HG02571 (cell line): ENCODE measurements at regions not wholly inside any gene's neighbourhood (a gene's known extent, or its start where the extent isn't known, plus 50 kb on each side); places are given as distances from the start of the nearest gene placed in this dataset.
"Not testable (repeated sequence)": the region's sequence is repeated elsewhere in the genome, so short reads cannot be mapped to it uniquely, and the experiment has no call there.

Experiments
- ATAC-seq: cut with Tn5 transposase; IDR thresholded peaks from one replicate; pipeline ENCODE4 v1.9.1; 2021; ENCODE audit warnings: mild to moderate bottlenecking, moderate library complexity; ENCODE audit not compliant: unreplicated experiment

DNA sequence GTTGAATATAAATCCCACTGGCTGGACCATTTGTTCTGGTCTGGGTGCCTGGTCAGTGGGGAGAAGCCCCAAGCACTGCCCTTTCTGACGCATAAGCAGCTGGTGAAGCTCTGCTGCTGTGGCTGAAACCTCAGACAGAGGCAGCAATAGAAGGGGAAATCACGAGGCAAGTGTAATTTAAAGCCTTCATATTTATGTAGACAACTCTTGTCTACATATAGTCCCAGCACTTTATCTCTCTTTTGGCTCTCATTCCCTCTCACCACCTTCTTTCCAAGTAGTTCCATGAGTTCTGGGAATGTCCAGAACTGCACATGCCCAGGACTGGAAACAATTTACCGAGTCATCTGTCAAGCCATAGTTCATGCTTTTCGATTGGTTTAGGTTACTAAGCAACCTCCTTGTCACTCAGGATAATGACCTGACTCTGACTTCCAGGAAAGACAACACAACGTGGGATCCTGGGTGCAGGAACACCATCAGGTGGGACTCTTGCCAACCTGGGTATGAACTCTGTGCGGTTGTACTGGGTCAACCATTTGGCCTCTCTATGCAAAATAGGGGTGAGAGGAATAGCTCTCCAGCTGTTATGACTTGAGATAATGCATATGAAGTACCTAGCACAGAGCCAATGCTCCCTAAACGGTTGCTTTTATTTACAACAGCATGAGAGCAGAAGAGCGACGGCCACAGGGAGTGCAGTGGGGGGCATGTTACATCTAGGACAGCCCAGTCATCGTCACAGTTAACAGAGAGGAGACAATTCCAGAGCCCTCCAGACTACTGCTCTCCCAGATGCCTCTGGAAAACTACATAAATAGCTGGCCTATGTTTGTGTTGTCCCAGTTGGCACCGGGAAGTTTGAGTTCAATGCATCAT is 321.9 kb downstream of the FOXO1 start:
- ATAC-seq: no peak

DNA sequence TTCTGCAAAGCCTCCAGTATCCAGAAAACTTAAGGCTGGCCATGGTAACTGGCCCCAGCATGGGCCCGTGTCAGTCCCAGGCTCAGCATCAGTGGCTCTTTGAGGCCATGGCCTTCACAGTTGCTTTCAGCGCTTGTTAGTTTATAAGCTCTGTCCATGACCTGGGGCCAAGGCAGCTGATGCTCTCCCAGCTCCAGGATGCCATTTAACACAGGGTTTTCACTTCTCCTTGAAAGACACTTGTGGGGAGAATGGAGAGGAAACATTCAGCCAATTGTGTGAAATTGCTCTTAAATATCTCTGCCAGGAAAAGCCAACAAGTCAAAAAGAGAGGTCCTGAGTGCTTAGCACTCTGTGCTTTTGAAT is 321.3 kb downstream of the FOXO1 start:
- ATAC-seq: no peak

DNA sequence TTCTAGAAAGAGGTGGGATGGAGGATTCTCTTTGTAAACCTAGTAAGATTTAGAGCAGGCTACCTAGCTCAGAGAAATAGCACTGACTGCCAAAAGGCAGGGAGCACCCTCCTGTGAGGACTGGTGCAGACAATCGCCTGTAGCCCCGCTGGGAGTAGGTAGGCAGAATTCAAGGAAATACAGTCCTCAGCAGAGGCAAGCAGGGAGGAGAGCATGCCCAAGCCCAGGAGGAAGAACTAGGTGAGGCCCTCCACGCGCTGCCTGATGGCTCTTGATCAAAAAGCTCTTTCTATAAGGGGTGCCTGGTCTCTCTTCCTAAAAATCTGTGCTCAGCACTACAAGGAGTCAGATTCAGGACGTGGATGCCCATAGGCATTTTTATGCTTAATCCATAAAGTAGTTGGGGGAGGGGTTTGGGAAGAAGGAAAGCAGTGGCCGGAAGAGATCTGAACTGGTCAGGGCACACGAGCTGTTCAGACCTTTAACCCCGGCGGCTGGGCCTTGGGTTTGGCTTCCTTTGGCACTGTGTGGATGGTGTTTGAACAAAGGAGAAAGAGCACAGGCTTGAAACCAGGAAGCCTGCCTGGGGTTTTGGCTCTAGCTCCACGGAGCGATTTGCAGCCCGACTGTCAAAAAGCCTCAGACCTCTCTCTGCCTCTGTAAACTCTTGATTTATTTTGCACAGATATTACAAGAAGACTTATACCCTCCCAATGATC is 320.6 kb downstream of the FOXO1 start:
- ATAC-seq: no peak

DNA sequence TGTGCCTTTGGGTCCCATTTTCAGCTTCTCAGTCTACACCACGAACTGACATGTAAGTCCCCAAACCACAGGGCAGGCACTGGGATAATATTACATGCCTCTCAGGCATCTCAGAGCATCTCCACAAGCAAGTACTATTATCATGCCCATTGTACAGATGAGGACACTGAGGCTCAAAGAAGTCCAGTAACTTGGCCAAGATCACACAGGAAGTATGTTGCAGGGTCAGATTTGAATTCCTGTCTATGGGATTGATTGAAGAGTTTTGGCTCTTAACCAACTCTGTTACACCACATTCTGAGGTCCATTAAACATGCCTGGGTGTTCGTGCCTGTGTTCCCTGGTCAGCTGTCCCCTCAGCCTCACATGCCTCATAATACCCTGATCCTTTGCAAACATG is 319.8 kb downstream of the FOXO1 start:
- ATAC-seq: no peak

DNA sequence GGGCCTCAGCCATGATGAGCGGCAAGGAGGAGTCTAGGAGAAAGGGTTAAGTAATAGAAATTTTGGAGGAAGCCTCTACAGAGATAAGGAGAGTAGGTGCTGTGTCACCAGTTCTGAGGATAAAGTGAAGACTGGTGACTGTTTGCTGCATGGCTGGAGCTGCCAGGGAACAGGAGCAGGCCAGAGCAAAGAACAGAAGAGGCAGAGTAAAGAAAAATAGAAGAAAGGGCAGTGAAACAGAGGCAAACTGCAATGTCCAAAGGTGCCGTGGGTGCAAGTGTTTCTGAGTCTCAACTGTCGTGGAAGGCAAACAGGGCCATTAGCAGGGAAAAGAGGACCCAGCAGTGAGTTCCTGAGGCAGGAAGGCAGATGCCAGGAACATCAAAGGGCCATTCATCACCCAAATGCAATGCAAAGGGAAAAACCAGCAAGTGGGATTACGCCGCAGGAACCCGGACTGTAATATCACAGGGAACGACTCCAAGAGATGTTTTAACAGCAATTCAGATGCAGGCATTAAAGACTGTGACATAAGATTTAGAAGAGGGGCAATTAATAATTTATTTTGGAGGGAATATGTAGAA is 318.3 kb downstream of the FOXO1 start:
- no peak for ATAC-seq

DNA sequence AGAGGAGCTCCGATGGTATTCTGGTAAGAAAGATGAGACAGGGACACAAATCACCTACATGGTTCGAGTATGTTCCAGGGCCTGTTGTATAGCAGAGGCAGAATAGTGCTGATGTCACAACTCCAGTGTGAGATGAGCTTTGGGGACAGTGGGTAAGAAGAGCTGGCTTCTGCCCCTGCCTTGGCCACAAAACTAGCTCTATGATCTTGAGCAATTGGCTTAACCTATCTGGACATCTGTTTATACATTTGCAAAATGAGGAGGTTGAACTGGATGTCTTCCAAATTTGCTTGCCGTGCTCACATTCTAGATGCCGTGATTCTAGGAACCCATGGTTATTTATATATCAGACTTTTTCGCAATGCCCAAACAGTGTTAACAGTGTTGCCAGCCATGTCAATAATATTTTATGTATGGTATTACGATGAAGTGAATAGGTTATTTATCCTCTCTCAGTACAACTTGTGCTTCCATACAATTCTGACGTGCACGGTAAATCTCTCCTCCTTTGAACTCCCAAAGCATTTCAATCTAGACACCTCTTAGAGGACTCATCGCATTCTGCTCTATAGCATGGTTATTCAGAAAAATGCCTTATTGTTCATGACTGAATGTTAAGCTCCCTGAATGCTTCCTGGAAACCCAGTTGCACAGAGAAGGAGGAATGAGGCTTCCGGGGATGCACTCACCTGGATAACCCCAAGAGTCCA is 316.0 kb downstream of the FOXO1 start:
- no peak for ATAC-seq

DNA sequence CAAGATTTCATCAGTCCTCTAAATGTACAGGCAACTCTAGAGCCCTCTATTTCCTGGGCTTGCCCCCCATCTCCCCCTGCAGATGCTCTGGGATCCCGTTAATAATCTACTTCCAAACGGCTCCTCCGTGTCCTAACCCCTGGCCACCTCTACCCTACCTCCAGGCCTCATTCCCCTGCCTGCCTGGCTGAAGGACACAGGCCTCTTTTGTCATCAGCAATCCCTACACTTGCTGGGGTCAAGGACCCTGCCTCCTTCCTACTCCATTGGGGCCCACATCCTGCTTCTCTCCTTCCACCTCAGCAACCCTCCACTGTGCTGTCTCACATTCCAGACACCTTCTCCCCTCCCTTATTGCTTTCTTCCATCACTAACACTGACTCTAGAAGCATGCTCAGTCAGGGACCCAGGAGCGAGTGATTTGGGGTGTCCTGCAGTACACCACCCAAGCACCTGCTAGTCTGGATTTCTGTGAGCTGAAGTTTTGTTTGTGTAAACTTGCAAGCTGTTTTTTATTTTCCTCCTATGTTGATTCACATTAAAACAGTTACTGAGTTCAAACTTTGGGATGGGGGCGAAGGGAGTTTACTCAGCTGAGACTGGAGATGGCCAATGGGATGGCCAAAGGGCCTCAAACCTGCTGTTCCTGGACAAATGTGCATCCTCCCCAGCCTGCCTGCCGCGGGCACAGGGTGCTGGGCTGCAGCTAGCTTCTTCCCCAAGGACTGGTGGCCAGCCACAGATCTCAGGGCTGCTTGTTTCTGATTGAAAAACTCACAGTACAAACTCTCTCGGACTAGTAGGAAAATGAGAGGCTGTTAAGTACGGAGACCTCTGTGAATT is 314.7 kb downstream of the FOXO1 start:
- no peak for ATAC-seq

DNA sequence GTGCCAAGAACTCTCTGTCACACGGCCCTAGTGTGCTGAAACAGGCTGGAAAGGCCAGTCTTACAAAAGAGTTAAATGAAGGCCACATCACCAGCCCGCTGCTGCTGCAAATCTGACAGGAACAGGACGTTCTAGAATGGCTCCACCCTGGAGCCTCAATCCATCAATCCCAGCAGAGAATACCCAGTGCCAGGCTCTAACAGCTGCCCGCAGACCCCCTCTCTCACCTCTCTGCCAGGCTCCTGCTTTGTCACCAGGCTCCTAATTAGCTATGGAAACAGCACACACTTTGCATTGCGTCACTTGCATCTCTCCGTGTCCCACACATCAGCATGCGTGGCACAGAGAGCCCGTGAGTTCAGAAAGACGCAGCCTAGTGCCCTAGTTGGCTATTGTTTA is 314.1 kb downstream of the FOXO1 start:
- no peak for ATAC-seq

DNA sequence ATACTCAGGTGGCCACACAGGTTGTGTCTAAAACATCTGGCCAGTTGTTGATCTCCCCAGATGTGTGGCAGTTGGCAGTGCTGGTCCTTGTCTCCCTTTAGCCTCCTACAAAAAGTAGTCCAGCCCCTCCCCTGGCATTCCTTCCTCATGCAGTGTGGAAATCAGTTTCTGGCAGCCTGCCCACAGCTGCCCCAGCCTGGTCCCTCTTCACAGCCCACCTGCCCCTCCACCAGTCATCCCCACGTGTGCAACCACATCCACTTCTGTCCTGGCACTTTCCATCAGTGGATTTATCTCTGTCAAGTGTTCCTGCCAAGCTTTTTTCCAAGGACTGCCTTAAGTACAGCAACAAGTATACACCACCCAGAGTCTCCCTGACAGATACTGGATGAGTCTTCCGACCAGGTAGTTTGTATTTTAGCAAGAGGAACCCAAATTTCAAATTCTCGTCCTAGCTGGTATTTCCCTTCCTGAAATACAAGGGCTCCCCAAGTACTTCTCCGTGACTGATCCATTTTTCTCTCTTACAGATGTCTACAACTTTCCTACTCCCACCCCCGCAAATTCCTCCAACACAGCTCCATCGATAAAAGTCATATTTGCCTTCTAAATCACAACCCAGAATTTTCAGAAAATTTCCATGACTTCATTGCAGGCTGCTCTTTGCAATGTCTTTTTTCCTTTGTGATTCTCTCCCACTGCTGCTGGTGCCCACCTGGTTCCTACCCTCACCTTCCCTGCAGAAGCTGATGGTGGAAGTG is 313.5 kb downstream of the FOXO1 start:
- ATAC-seq: no peak

DNA sequence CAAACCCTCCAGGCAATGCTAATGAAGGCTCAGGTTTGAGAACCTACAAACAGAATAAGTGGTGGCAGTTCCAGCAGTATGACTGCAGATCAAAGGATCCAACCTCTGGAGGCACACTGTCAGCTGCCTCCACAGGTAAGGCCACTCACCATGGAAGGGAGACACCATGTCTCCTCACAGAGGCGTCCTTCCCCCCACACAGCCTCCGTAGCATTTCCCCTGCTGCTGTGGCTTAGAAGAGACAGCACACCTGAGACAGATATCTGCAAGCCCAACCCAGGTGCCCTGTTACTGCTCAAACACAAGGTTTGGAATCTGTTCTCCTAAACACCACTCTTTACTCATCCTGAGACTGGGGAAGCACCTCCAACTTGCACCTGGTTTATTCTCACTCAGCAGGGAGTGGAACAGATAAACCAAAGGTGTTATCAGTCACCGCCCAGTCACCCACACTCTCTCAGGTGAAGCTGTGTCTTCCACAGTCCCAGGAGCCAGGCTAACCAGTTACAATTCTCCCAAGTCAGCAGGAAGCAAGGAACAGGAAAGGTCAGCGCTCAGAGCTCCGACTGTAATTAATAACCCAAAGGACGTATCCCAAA is 311.2 kb downstream of the FOXO1 start:
- ATAC-seq: no peak

DNA sequence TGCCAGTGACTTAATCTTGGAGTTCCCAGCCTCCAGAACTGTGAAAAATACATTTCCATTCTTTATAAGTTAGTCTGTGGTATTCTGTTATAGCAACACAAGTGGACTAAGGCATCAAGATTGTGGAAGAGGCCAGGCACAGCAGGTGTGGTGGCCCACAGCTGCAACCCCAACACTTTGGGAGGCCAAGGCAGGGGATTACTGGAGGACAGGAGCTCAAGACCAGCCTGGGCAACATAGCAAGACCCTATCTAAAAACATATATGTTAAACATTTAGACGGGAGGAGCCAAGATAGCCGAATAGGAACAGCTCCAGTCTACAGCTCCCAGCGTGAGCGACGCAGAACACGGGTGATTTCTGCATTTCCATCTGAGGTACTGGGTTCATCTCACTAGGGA is 310.4 kb downstream of the FOXO1 start:
- no peak for ATAC-seq

DNA sequence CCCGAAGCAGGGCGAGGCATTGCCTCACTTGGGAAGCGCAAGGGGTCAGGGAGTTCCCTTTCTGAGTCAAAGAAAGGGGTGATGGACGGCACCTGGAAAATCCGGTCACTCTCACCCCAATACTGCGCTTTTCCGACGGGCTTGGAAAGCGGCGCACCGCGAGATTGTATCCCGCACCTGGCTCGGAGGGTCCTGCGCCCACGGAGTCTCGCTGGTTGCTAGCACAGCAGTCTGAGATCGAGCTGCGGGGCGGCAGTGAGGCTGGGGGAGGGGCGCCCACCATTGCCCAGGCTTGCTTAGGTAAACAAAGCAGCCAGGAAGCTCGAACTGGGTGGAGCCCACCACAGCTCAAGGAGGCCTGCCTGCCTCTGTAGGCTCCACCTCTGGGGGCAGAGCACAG is 310.0 kb downstream of the FOXO1 start:
- ATAC-seq: not testable (repeated sequence)

DNA sequence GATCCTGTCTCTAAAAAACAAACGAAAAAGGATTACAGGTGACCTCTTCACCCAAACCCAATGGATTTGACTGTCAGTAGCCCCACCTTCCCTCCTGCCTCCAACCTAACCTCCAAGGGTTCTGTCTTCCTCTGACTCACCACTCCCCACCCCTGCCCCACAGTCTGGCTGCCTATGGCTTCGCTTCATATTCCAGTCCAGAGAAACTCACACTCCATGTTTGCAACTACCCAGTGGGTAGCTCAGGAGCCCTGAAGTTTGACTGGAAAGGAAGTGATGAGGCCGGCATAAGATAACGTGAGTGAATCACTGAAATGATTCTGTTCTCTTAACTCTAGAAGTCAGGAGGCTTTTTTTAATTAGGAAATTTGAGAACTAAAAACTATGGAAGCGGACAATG is 303.9 kb downstream of the FOXO1 start:
- ATAC-seq: no peak

DNA sequence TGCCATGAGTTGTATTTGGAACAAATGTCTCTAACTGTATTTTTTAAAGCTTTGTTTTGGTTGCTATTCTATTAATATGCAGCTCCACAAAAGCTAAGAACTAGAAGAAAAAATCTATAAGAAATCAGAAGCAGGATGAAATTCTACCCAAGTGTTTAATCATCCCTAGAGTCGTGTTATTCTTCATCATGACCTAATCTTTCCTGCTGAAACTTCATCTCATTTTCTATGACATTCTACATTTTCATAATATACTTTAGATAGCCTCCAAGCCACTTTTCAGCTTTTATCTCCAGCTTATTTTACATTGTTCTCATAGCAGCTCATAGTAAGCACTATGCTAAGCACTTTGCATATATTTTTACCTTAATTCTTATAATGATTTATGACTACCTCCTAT is 302.8 kb downstream of the FOXO1 start:
- ATAC-seq: no peak

DNA sequence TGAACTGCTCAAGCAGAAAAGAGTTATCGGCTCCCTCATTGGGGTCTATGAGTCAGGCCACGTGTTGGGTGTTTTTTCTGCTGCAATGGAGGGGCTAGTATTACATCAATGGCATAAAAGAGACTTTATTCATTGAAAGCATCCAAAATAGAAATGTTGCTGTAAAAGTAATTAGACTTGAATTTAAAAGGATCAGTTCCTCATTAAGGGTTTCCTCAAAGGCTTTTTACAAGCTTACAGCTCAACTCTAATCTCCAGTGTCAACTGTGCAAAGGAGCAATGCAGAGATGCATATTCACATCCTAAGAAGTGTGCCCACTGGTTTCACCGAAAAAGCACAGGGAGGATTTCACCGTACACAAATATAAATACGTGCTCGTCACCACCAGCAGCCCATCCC is 300.3 kb downstream of the FOXO1 start:
- ATAC-seq: no peak

DNA sequence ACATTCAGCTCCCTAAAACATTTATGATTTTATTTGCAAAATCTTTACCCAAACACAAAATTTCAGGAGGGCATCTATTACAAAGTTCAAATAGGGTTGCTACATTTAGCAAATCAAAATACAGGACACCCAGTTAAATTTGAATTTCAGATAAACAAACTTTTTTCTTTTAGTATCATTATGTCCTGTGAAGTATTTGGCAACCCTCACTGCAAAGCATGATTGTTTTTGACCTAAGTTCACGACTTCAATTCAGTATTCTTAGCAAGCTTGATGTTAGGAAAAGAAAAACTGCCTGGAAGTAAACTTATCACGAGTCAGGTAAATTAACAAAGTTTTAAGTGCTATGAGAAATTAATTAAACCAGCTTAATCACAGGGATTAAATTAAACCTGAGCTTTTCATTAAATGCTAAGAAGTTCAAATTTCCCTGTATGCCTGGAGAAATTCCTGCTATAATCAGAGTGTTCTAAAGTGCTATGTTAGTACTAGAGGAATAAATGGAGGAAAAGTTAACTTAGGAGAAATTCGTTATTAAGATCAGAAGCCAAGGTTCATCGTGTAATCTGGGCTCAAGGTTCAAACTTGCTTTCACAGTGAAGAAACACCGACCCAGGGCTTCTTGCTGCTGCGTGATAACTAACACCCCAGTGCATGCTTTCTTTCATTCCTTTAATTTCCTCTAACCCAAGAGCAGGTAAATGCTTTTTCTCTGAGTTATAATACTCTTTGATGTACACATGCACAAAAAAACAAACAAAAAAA is 298.1 kb downstream of the FOXO1 start:
- ATAC-seq: no peak

DNA sequence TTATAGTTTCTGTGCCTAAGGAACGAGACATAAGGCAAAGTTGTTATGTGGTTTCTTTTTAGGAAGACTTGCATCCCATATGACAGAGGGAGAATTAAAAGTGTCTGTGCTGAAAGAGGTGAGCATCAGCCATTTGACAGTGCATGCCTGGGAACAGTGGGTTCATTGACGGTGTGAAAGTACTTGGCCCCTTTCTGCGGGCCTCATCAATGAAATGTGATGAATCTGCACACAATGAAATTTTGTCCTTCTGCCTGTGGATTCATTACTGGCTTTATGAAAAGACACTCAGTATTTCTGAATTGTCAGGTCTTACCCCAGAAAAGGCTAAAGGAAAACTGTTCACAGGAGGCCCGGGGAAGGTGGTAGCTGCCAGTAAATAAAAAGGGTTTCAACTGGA is 295.8 kb downstream of the FOXO1 start:
- ATAC-seq: no peak

DNA sequence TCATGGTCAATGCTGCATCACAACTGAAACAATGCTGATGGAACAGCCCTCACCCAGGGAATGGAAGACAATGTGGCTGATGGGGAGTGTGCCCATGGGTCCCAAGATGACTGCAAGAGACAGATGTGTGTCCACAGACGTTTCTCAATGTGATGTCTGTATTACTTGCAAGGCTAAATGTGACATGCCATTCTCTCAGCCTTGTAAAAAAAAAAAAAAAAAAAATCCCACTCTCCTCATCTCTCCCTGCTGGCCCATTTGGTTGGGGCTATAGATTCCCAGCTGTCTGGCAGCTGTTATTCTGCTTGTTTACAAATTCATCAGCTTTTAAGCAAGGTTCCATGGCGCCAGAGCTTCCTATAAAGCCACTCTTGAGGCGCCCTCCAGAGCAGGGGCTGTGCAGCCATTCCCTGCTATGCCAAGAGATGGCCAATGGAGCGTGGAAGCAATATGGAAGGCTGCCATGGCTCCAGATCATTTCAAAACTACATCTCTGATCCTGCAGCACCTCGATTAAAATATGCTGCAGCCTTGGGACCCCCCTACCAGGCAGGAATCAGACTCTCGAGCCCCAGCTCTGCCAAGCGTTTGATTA is 294.8 kb downstream of the FOXO1 start:
- no peak for ATAC-seq
